ENCODE measurements at regions not wholly inside any gene's neighbourhood (a gene's known extent, or its start where the extent isn't known, plus 50 kb on each side); places are given as distances from the start of the nearest gene placed in this dataset.

DNA sequence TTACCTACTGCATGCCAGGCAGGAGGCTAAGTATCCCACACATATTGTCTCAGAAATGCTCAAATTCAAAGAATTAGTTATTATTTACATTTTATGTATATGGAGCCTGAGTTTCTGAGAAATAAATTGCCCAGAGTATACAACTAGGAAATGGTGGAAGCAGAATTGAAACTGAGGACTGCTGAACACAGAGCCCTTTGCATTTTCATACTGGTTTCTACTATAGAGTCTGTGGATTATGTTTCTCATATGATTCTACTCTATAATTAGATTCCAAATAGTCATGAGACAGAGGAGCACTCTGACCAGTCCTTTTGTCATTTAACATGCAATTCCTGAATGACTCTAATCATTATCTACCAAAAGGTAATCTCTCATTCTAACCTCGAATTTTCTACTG, 254.3 kb downstream of the LMBRD1 start:
- TF ChIP-seq, protein P1, sequence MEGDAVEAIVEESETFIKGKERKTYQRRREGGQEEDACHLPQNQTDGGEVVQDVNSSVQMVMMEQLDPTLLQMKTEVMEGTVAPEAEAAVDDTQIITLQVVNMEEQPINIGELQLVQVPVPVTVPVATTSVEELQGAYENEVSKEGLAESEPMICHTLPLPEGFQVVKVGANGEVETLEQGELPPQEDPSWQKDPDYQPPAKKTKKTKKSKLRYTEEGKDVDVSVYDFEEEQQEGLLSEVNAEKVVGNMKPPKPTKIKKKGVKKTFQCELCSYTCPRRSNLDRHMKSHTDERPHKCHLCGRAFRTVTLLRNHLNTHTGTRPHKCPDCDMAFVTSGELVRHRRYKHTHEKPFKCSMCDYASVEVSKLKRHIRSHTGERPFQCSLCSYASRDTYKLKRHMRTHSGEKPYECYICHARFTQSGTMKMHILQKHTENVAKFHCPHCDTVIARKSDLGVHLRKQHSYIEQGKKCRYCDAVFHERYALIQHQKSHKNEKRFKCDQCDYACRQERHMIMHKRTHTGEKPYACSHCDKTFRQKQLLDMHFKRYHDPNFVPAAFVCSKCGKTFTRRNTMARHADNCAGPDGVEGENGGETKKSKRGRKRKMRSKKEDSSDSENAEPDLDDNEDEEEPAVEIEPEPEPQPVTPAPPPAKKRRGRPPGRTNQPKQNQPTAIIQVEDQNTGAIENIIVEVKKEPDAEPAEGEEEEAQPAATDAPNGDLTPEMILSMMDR (IDR thresholded peaks at IDR 0.05; ENCODE audit: poor library complexity), result no peak
- no peak for TF ChIP-seq EZH2phosphoT487 (IDR thresholded peaks at IDR 0.05; ENCODE audit: low read depth, severe bottlenecking, unreplicated experiment)
- TF ChIP-seq EZH2 (IDR thresholded peaks at IDR 0.05; ENCODE audit: borderline replicate concordance), result no peak

Measured in hepatocyte (in vitro differentiated cells).